Ovary (tissue), 7 donors: ENCODE measurements at regions not wholly inside any gene's neighbourhood (a gene's known extent, or its start where the extent isn't known, plus 50 kb on each side); places are given as distances from the start of the nearest gene placed in this dataset.

Source experiments
- DNase-seq, 5 donors: peaks; one replicate each; pipeline ENCODE4 v3.0.0-alpha.2; 2019 to 2020
- H3K27ac ChIP-seq, 2 donors: fragments of 200-600 bp; one replicate each; pipeline versions ENCODE4 v1.5.1 to v1.8.0; 2019 to 2022
- H3K27me3 ChIP-seq: fragments of 200-600 bp; one replicate; pipeline ENCODE4 v1.8.0; 2022
- H3K36me3 ChIP-seq: fragments of 200-600 bp; sonication (generic); one replicate; pipeline ENCODE4 v1.5.1; 2019
- H3K4me1 ChIP-seq: one replicate; pipeline ENCODE4 v1.8.1; 2013; ENCODE audit warnings: mild to moderate bottlenecking, moderate library complexity; ENCODE audit not compliant: insufficient read depth
- H3K4me3 ChIP-seq: fragments of 200-600 bp; sonication (generic); one replicate; pipeline ENCODE4 v1.5.1; 2017
- H3K9me3 ChIP-seq, 2 donors: fragments of 200-600 bp in 1 of 2; sonication (generic) in 1 of 2; one replicate each; pipeline versions ENCODE4 v1.5.1 to v1.8.1; 2013 to 2019; ENCODE audit warnings: mild to moderate bottlenecking in 1 of 2, moderate library complexity in 1 of 2
- EP300 ChIP-seq: sonication (generic); formaldehyde crosslinking; IDR thresholded peaks from one replicate; pipeline ENCODE4 v1.6.1; 2017; ENCODE audit warnings: antibody characterized with exemption
- POLR2A ChIP-seq: fragments of 450-650 bp; IDR thresholded peaks from one replicate; pipeline ENCODE4 v1.6.1; 2017; ENCODE audit warnings: antibody characterized with exemption, mild to moderate bottlenecking, moderate library complexity
- WGBS, 3 donors: extraction: QIAGEN DNeasy Blood & Tissue Kit in 1 of 3; methylation state at CpG; one replicate each; pipeline versions ENCODE4 v1.1.5 to v1.1.7; 2013 to 2017; 5-methylcytosine and 5-hydroxymethylcytosine counted together
- intact Hi-C, 4 donors: fragments of 100-400 bp; cut with DNase I; formaldehyde crosslinking; loops; one replicate each; pipeline versions ENCODE4 v1.11.0 to v1.15.1; 2022 to 2023
- TF ChIP-seq, protein P1 (sequence below), 3 donors: fragments of 450-650 bp in 2 of 3; fragments of 200-600 bp in 1 of 3; IDR thresholded peaks; one replicate each; pipeline versions ENCODE4 v1.5.1 to v1.8.0; 2016 to 2022; ENCODE audit warnings: antibody characterized with exemption in 3 of 3, mild to moderate bottlenecking in 1 of 3
- donor health status: DM: no; HTN: no; CAD: no; lungs with moderate emphysema.
- donor health status: DM: no; HTN: no; CAD: no.
- donor health status: Bipolar disorder and iron deficiency.
- donor health status: DM: no; HTN: no; CAD: no.
- donor health status: DM: yes; HTN: yes; CAD: no.

GRCh38 chr1:60863131-60863530 is 219.2 kb upstream of the NFIA start:
- Histone ChIP-seq H3K9me3 (no peaks in the 10 kb centered on the region), H3K4me1 (no peaks in the 10 kb centered on the region), H3K36me3 (no peaks in the 10 kb centered on the region), H3K27ac (no peak overlapping the region), H3K4me3 (no peak overlapping the region), H3K27me3 (no peaks in the 10 kb centered on the region)
- 93 to 100% (median 95%) methylated on average over 1 of the region's 1 CpG for WGBS, 3 donors
- intact Hi-C loops, result no loop called here
- DNase-seq, result no peak
- TF ChIP-seq, protein P1, sequence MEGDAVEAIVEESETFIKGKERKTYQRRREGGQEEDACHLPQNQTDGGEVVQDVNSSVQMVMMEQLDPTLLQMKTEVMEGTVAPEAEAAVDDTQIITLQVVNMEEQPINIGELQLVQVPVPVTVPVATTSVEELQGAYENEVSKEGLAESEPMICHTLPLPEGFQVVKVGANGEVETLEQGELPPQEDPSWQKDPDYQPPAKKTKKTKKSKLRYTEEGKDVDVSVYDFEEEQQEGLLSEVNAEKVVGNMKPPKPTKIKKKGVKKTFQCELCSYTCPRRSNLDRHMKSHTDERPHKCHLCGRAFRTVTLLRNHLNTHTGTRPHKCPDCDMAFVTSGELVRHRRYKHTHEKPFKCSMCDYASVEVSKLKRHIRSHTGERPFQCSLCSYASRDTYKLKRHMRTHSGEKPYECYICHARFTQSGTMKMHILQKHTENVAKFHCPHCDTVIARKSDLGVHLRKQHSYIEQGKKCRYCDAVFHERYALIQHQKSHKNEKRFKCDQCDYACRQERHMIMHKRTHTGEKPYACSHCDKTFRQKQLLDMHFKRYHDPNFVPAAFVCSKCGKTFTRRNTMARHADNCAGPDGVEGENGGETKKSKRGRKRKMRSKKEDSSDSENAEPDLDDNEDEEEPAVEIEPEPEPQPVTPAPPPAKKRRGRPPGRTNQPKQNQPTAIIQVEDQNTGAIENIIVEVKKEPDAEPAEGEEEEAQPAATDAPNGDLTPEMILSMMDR (IDR thresholded peaks at IDR 0.05), result no peak
- no peak for TF ChIP-seq EP300
- no peak for TF ChIP-seq POLR2A

- H3K27me3 ChIP-seq, result no peaks in the 10 kb centered on the region
These were observed 220.3 kb upstream of the NFIA start for GRCh38 chr1:60861961-60862567.

DNA sequence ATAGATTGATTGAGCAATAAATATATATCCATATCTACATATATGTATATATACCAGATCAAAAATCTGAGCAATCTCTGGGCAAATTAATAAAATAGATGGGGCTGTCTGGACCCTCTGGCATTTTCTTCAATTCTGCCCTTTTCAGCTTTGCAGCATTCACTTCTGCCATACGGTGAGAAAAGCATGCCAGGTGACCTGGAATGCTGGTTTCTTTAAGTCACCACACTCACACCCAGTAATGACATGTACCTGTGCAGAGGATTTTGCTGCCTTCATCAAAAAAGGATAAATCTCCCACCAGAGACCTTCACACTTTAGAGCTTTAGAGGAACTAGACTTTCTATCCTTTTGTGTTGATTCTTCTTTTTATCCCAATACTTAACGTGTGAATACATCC is 223.2 kb upstream of the NFIA start:
- no peaks in the 10 kb centered on the region for H3K9me3 ChIP-seq
- TF ChIP-seq, protein P1 (IDR thresholded peaks at IDR 0.05), result no peak
- no peak for TF ChIP-seq EP300
- no peak for TF ChIP-seq POLR2A
- intact Hi-C loops, result no loop called here
- WGBS, 3 donors, result 73 to 84% (median 75%) methylated on average over 2 of the region's 2 CpGs
- no peaks in the 10 kb centered on the region for H3K4me1 ChIP-seq
- H3K4me3 ChIP-seq, result no peak overlapping the region
- H3K27me3 ChIP-seq, result no peaks in the 10 kb centered on the region
- no peaks in the 10 kb centered on the region for H3K36me3 ChIP-seq
- DNase-seq, result no peak
- no peak overlapping the region for H3K27ac ChIP-seq

More at GRCh38 chr1:60861961-60862567, 220.3 kb upstream of the NFIA start:
- Histone ChIP-seq H3K9me3 (no peaks in the 10 kb centered on the region), H3K4me1 (no peaks in the 10 kb centered on the region), H3K36me3 (no peaks in the 10 kb centered on the region), H3K4me3 (no peak overlapping the region), H3K27ac (no peak overlapping the region)
- intact Hi-C loops, result no loop called here
- WGBS, 3 donors, result 67 to 73% (median 67%) methylated on average over 5 of the region's 5 CpGs
- TF ChIP-seq, protein P1 (IDR thresholded peaks at IDR 0.05), result no peak
- TF ChIP-seq EP300, result no peak
- TF ChIP-seq POLR2A, result no peak
- DNase-seq, result no peak

DNA sequence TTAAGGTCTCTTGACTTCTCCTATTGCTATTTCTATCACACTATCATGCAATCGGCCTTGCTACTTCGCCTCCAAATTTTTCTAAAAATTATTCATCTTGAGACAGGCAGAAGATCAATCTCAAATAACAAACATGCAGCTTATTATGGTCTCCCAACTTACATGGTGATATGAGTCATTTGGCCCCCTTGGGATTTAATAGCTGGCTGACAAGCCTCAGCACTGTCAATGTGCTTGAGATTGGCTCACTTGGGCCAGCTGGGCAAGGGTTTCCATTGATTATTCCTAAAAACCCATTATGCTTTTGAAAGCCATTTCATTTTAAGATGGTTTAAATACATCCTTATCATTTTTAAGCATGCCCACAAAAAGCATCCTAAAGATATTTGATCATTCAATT is 224.5 kb upstream of the NFIA start:
- no peaks in the 10 kb centered on the region for H3K27me3 ChIP-seq
- TF ChIP-seq POLR2A (no peak), EP300 (no peak)
- TF ChIP-seq, protein P1 (IDR thresholded peaks at IDR 0.05), result no peak
- H3K4me3 ChIP-seq, result no peak overlapping the region
- no peaks in the 10 kb centered on the region for H3K4me1 ChIP-seq
- no peak for DNase-seq
- intact Hi-C loops, result no loop called here
- no peaks in the 10 kb centered on the region for H3K36me3 ChIP-seq
- no peaks in the 10 kb centered on the region for H3K9me3 ChIP-seq
- no peak overlapping the region for H3K27ac ChIP-seq
- WGBS, 3 donors, result 83 to 92% (median 88%) methylated on average over 2 of the region's 2 CpGs
